AG04450 (cell line): ENCODE measurements at regions not wholly inside any gene's neighbourhood (a gene's known extent, or its start where the extent isn't known, plus 50 kb on each side); places are given as distances from the start of the nearest gene placed in this dataset.

Experiments
- CTCF ChIA-PET: fragments of 300-600, 350-600 bp; formaldehyde crosslinking; extraction: SDS; loops from one replicate; lab custom pipeline; 2022; ENCODE audit warnings: antibody characterized with exemption, inconsistent platforms; lab: Charles Lee
- POLR2A ChIA-PET: fragments of 350-600 bp; formaldehyde crosslinking; extraction: SDS; loops from one replicate; lab custom pipeline; 2021; ENCODE audit warnings: antibody characterized with exemption, inconsistent platforms; lab: Yijun Ruan, JAX
- DNase-seq: peaks from one replicate; pipeline ENCODE4 v3.0.0-alpha.2; 2011; ENCODE audit warnings: low read depth, low spot score
- H3K27ac ChIP-seq: one replicate; pipeline ENCODE4 v1.5.1; 2012; ENCODE audit warnings: low read depth, low read length, control low read depth
- H3K27me3 ChIP-seq: one replicate; pipeline ENCODE4 v1.6.0; 2012; ENCODE audit warnings: low read length; ENCODE audit not compliant: control insufficient read depth, insufficient read depth
- H3K4me3 ChIP-seq: 2 replicates; pipeline ENCODE4 v1.5.1; 2011; ENCODE audit warnings: mild to moderate bottlenecking, low read depth, low read length, control low read depth
- H3K9me3 ChIP-seq: 2 replicates; pipeline ENCODE4 v1.5.1; 2012; ENCODE audit warnings: low read length; ENCODE audit not compliant: control insufficient read depth, insufficient read depth
- CTCF ChIP-seq: IDR thresholded peaks from 2 replicates; pipeline ENCODE4 v1.5.1; 2011; ENCODE audit warnings: low read depth, low read length, control low read depth, inconsistent platforms

GRCh38 chr1:29760067-29760564, 523.8 kb downstream of the PTPRU start:
- no peak for DNase-seq
- no peak for TF ChIP-seq CTCF
- Histone ChIP-seq H3K27ac (no peak overlapping the region), H3K9me3 (no peaks in the 10 kb centered on the region), H3K27me3 (peaks cover 4% of the 10 kb centered on the region), H3K4me3 (no peak overlapping the region)
- CTCF ChIA-PET = interaction anchor here (0.5 to 1.4 kb wide), 2 partner anchors 33 to 513 kb away, joined by 5 to 6 read pairs; no protein-coding TSS in a partner anchor
- POLR2A ChIA-PET = no interaction called here

- no peak for DNase-seq
- Histone ChIP-seq H3K9me3 (no peaks in the 10 kb centered on the region), H3K27ac (no peak overlapping the region), H3K27me3 (peaks cover 4% of the 10 kb centered on the region), H3K4me3 (no peak overlapping the region)
- POLR2A ChIA-PET = no interaction called here
- TF ChIP-seq CTCF = no peak
- CTCF ChIA-PET = no interaction called here
These were observed 522.6 kb downstream of the PTPRU start for GRCh38 chr1:29758781-29759499.

- H3K4me3 ChIP-seq = no peak overlapping the region
- ChIA-PET POLR2A (no interaction called here), CTCF (no interaction called here)
- H3K9me3 ChIP-seq = no peaks in the 10 kb centered on the region
- no peak overlapping the region for H3K27ac ChIP-seq
- DNase-seq = no peak
- TF ChIP-seq CTCF = no peak
- peaks cover 4% of the 10 kb centered on the region for H3K27me3 ChIP-seq
These were observed 521.8 kb downstream of the PTPRU start for GRCh38 chr1:29757866-29758780.

- H3K27ac ChIP-seq = no peak overlapping the region
- H3K9me3 ChIP-seq = no peaks in the 10 kb centered on the region
- no peak for DNase-seq
- TF ChIP-seq CTCF = no peak
- ChIA-PET POLR2A (no interaction called here), CTCF (interaction anchor here (0.6 kb wide), 1 partner anchor 49 kb away, joined by 4 read pairs; no protein-coding TSS in a partner anchor)
- no peak overlapping the region for H3K4me3 ChIP-seq
- H3K27me3 ChIP-seq = peaks cover 9% of the 10 kb centered on the region
These were observed 520.8 kb downstream of the PTPRU start for GRCh38 chr1:29756901-29757725.
